ENCODE measurements at regions not wholly inside any gene's neighbourhood (a gene's known extent, or its start where the extent isn't known, plus 50 kb on each side); places are given as distances from the start of the nearest gene placed in this dataset.

GRCh38 chr10:3245395-3245794 is 72.8 kb upstream of the PITRM1 start:
- TF ChIP-seq, protein P1, sequence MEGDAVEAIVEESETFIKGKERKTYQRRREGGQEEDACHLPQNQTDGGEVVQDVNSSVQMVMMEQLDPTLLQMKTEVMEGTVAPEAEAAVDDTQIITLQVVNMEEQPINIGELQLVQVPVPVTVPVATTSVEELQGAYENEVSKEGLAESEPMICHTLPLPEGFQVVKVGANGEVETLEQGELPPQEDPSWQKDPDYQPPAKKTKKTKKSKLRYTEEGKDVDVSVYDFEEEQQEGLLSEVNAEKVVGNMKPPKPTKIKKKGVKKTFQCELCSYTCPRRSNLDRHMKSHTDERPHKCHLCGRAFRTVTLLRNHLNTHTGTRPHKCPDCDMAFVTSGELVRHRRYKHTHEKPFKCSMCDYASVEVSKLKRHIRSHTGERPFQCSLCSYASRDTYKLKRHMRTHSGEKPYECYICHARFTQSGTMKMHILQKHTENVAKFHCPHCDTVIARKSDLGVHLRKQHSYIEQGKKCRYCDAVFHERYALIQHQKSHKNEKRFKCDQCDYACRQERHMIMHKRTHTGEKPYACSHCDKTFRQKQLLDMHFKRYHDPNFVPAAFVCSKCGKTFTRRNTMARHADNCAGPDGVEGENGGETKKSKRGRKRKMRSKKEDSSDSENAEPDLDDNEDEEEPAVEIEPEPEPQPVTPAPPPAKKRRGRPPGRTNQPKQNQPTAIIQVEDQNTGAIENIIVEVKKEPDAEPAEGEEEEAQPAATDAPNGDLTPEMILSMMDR (IDR thresholded peaks at IDR 0.05): no peak
- TF ChIP-seq POLR2A (IDR thresholded peaks at IDR 0.05): no peak

All from heart left ventricle (tissue), 13 donors.